ENCODE measurements at regions not wholly inside any gene's neighbourhood (a gene's known extent, or its start where the extent isn't known, plus 50 kb on each side); places are given as distances from the start of the nearest gene placed in this dataset.
"Not testable (repeated sequence)": the region's sequence is repeated elsewhere in the genome, so short reads cannot be mapped to it uniquely, and the experiment has no call there.

GRCh38 chr4:118505491-118505890, 152.7 kb upstream of the PRSS12 start:
- H3K9me3 Mint-ChIP-seq; H4K20me1 ChIP-seq (replicated peaks; ENCODE audit: insufficient read depth); H3F3A ChIP-seq (replicated peaks; ENCODE audit: low read depth); H3K4me3 ChIP-seq; H3K9me2 ChIP-seq (ENCODE audit: insufficient read depth); H3K27ac Mint-ChIP-seq; ATAC-seq; H2AFZ ChIP-seq; H3K27ac ChIP-seq (ENCODE audit: low read depth); DNase-seq (ENCODE audit: low spot score); H3K4me1 Mint-ChIP-seq; H3K79me2 ChIP-seq (replicated peaks; ENCODE audit: insufficient read depth); H3K4me1 ChIP-seq (ENCODE audit: insufficient read depth); H3K36me3 ChIP-seq (ENCODE audit: insufficient read depth); H3K27me3 Mint-ChIP-seq (ENCODE audit: insufficient read depth, low read depth, poor library complexity); H3K4me2 ChIP-seq; H3K36me3 Mint-ChIP-seq (ENCODE audit: low read depth); H3K4me3 Mint-ChIP-seq; H3K27me3 ChIP-seq (ENCODE audit: insufficient read depth): not testable (repeated sequence)

DNA sequence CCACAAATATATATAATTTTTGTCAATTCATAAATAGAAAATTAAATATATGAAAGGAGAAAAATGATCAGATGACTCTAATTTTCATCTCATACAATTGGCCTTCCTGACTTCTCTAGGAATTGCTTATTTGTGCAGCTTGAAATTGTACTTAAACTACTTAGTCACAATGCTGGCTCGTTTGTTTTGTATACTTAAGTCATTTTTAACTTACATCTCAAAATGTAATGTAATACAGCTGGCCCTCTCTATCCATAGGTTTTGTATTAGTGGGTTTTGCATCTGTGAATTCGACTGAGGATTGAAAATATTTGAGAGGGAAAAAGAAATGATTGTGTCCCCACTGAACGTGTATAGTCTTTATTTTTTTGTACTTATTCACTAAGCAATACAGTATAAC, 160.1 kb upstream of the PRSS12 start:
- not testable (repeated sequence) for H2AFZ ChIP-seq; H3K27ac Mint-ChIP-seq; H3K27ac ChIP-seq (ENCODE audit: low read depth)

GRCh38 chr4:118514332-118514731, 161.5 kb upstream of the PRSS12 start:
- not testable (repeated sequence) for DNase-seq (ENCODE audit: low spot score); H4K20me1 ChIP-seq (replicated peaks; ENCODE audit: insufficient read depth); H3K36me3 Mint-ChIP-seq (ENCODE audit: low read depth); H3K36me3 ChIP-seq (ENCODE audit: insufficient read depth); H3K4me1 ChIP-seq (ENCODE audit: insufficient read depth); H3K27me3 ChIP-seq (ENCODE audit: insufficient read depth); H3K27ac ChIP-seq (ENCODE audit: low read depth); H3K4me1 Mint-ChIP-seq; H3K27ac Mint-ChIP-seq; H3K9me3 Mint-ChIP-seq; ATAC-seq; H3F3A ChIP-seq (replicated peaks; ENCODE audit: low read depth); H3K4me3 Mint-ChIP-seq; H3K4me2 ChIP-seq; H3K27me3 Mint-ChIP-seq (ENCODE audit: insufficient read depth, low read depth, poor library complexity); H3K4me3 ChIP-seq; H2AFZ ChIP-seq; H3K79me2 ChIP-seq (replicated peaks; ENCODE audit: insufficient read depth); H3K9me2 ChIP-seq (ENCODE audit: insufficient read depth)

More for the DNA sequence above, 160.1 kb upstream of the PRSS12 start:
- not testable (repeated sequence) for H3K27me3 ChIP-seq (ENCODE audit: insufficient read depth); H3K36me3 ChIP-seq (ENCODE audit: insufficient read depth); H3K9me3 Mint-ChIP-seq; H3K9me2 ChIP-seq (ENCODE audit: insufficient read depth); H4K20me1 ChIP-seq (replicated peaks; ENCODE audit: insufficient read depth); H3K27me3 Mint-ChIP-seq (ENCODE audit: insufficient read depth, low read depth, poor library complexity); H3K4me3 Mint-ChIP-seq; H3K4me2 ChIP-seq; ATAC-seq; H3F3A ChIP-seq (replicated peaks; ENCODE audit: low read depth); H3K4me3 ChIP-seq; H3K36me3 Mint-ChIP-seq (ENCODE audit: low read depth); H3K4me1 ChIP-seq (ENCODE audit: insufficient read depth); H3K4me1 Mint-ChIP-seq; H3K79me2 ChIP-seq (replicated peaks; ENCODE audit: insufficient read depth); DNase-seq (ENCODE audit: low spot score)

GRCh38 chr4:118516107-118516506, 163.3 kb upstream of the PRSS12 start:
- not testable (repeated sequence) for H3K36me3 Mint-ChIP-seq (ENCODE audit: low read depth); H3K4me2 ChIP-seq; H3K27ac ChIP-seq (ENCODE audit: low read depth); H3K27me3 ChIP-seq (ENCODE audit: insufficient read depth); H3K79me2 ChIP-seq (replicated peaks; ENCODE audit: insufficient read depth); H3K36me3 ChIP-seq (ENCODE audit: insufficient read depth); H4K20me1 ChIP-seq (replicated peaks; ENCODE audit: insufficient read depth); H3K4me3 ChIP-seq; H3K9me2 ChIP-seq (ENCODE audit: insufficient read depth); H3K27ac Mint-ChIP-seq; H3K4me1 Mint-ChIP-seq; ATAC-seq; H3K9me3 Mint-ChIP-seq; H3K4me1 ChIP-seq (ENCODE audit: insufficient read depth); H3K27me3 Mint-ChIP-seq (ENCODE audit: insufficient read depth, low read depth, poor library complexity); DNase-seq (ENCODE audit: low spot score); H3F3A ChIP-seq (replicated peaks; ENCODE audit: low read depth); H3K4me3 Mint-ChIP-seq; H2AFZ ChIP-seq

DNA sequence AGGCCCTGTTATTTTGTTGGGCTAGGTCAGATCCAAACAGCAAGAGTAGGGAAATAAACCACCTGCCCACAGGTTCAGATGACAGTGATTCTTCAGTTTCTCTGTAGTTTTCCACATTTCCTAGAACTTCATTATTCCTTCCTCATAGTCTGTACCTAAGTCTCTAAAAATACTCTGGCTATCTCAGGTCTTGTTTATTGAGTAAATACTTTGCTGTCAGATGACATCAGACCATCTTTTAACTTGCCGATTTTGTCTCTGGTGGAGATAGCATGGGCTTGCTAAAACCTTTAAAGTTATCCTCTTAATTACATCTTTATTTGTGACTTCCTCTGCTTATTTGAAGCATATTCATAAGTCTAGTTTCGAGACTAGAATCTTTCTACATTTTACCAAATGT, 155.1 kb upstream of the METTL14 start:
- H3K36me3 ChIP-seq (ENCODE audit: insufficient read depth); H2AFZ ChIP-seq; H4K20me1 ChIP-seq (replicated peaks; ENCODE audit: insufficient read depth); H3K9me2 ChIP-seq (ENCODE audit: insufficient read depth); H3K4me1 Mint-ChIP-seq; H3K27ac Mint-ChIP-seq; H3K4me2 ChIP-seq; ATAC-seq; H3K27me3 Mint-ChIP-seq (ENCODE audit: insufficient read depth, low read depth, poor library complexity); H3F3A ChIP-seq (replicated peaks; ENCODE audit: low read depth); H3K27ac ChIP-seq (ENCODE audit: low read depth); H3K4me1 ChIP-seq (ENCODE audit: insufficient read depth); DNase-seq (ENCODE audit: low spot score); H3K27me3 ChIP-seq (ENCODE audit: insufficient read depth); H3K4me3 ChIP-seq; H3K36me3 Mint-ChIP-seq (ENCODE audit: low read depth); H3K79me2 ChIP-seq (replicated peaks; ENCODE audit: insufficient read depth); H3K9me3 Mint-ChIP-seq; H3K4me3 Mint-ChIP-seq: not testable (repeated sequence)

DNA sequence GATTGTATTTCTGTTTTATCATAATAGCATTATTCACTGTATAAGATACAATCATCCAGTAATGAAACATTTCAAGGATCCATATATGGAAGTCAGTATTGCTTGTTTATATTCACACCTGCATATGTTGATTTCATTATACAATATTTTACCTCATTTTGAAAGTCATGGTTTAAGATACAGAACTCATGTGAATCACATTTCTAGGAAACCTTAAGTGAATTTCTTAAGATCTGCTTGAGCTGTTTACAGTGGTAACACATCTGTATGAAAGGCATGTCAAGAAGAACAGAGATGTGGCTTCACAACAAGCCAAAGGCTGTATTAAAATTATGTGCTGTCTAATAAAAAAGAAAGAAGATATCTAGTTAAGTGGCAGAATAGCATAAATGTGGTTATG, 153.2 kb upstream of the METTL14 start:
- not testable (repeated sequence) for ATAC-seq; H3F3A ChIP-seq (replicated peaks; ENCODE audit: low read depth); H3K4me3 ChIP-seq; H3K36me3 Mint-ChIP-seq (ENCODE audit: low read depth); H3K4me2 ChIP-seq; DNase-seq (ENCODE audit: low spot score); H3K4me1 Mint-ChIP-seq; H3K79me2 ChIP-seq (replicated peaks; ENCODE audit: insufficient read depth); H2AFZ ChIP-seq; H3K9me2 ChIP-seq (ENCODE audit: insufficient read depth); H3K27ac Mint-ChIP-seq; H3K4me1 ChIP-seq (ENCODE audit: insufficient read depth); H3K27ac ChIP-seq (ENCODE audit: low read depth); H4K20me1 ChIP-seq (replicated peaks; ENCODE audit: insufficient read depth); H3K36me3 ChIP-seq (ENCODE audit: insufficient read depth); H3K27me3 Mint-ChIP-seq (ENCODE audit: insufficient read depth, low read depth, poor library complexity); H3K9me3 Mint-ChIP-seq; H3K27me3 ChIP-seq (ENCODE audit: insufficient read depth); H3K4me3 Mint-ChIP-seq

DNA sequence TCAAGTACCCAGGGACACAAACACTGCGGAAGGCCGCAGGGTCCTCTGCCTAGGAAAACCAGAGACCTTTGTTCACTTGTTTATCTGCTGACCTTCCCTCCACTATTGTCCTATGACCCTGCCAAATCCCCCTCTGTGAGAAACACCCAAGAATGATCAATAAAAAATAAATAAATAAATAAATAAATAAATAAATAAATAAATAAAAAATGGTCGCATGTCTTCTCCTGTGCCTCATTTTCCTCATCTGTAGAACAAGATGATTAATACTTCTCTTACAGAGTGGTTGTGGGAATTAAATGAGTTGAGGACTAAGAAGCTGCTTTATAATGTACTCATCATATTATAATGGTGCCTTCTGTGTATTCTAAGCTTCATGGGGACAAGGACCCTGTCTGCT, 149.4 kb upstream of the METTL14 start:
- H3K36me3 ChIP-seq (ENCODE audit: insufficient read depth); DNase-seq (ENCODE audit: low spot score); H3K4me1 Mint-ChIP-seq; H3K27me3 Mint-ChIP-seq (ENCODE audit: insufficient read depth, low read depth, poor library complexity); H3K27ac ChIP-seq (ENCODE audit: low read depth); H3K4me3 ChIP-seq; H3K9me2 ChIP-seq (ENCODE audit: insufficient read depth); H3K4me2 ChIP-seq; H3K27me3 ChIP-seq (ENCODE audit: insufficient read depth); H3K79me2 ChIP-seq (replicated peaks; ENCODE audit: insufficient read depth); H2AFZ ChIP-seq; H3K27ac Mint-ChIP-seq; H3K4me1 ChIP-seq (ENCODE audit: insufficient read depth); H4K20me1 ChIP-seq (replicated peaks; ENCODE audit: insufficient read depth); H3K36me3 Mint-ChIP-seq (ENCODE audit: low read depth); H3K9me3 Mint-ChIP-seq; H3K4me3 Mint-ChIP-seq; ATAC-seq; H3F3A ChIP-seq (replicated peaks; ENCODE audit: low read depth): not testable (repeated sequence)

Measured in GM23338 (cell line).